Activated naive CD4-positive, alpha-beta T cell treated with anti-CD3 and anti-CD28 coated beads, Interleukin-2, amount 50 U/mL, for 72 hours (primary cell): ENCODE measurements at regions not wholly inside any gene's neighbourhood (a gene's known extent, or its start where the extent isn't known, plus 50 kb on each side); places are given as distances from the start of the nearest gene placed in this dataset.

Source experiments
- ATAC-seq, 2 donors: fragments of 150-1000 bp; cut with Tn5 transposase; 2 replicates each; pipeline ENCODE4 v1.10.0; 2021; ENCODE audit warnings: mild to moderate bottlenecking in 2 of 2, moderate library complexity in 2 of 2
- DNase-seq, 2 donors: peaks; one replicate each; pipeline ENCODE4 v3.0.0; 2021 to 2022; ENCODE audit warnings: low spot score in 2 of 2
- H3K27ac Mint-ChIP-seq, 2 donors: one replicate each; pipeline ENCODE4 v1.8.0; 2022; ENCODE audit warnings: mild to moderate bottlenecking in 2 of 2, mixed read lengths in 2 of 2
- H3K36me3 Mint-ChIP-seq, 2 donors: one replicate each; pipeline ENCODE4 v1.8.0; 2022; ENCODE audit warnings: mixed read lengths in 2 of 2
- H3K9me3 Mint-ChIP-seq, 2 donors: one replicate each; pipeline ENCODE4 v1.8.0; 2022; ENCODE audit warnings: mixed read lengths in 2 of 2

GRCh38 chr19:30167976-30168635, 204.1 kb upstream of the ZNF536 start:
- H3K36me3 Mint-ChIP-seq, result no peaks in the 10 kb centered on the region
- ATAC-seq, result no peak
- H3K9me3 Mint-ChIP-seq, result peaks cover 0 to 11% of the 10 kb centered on the region in 2 donors
- no peak overlapping the region for H3K27ac Mint-ChIP-seq
- no peak for DNase-seq

GRCh38 chr19:30168760-30169159, 203.4 kb upstream of the ZNF536 start:
- ATAC-seq, result no peak
- H3K36me3 Mint-ChIP-seq, result no peaks in the 10 kb centered on the region

GRCh38 chr19:30169196-30169900, 202.8 kb upstream of the ZNF536 start:
- no peak for ATAC-seq
- no peak for DNase-seq
- peaks cover 0 to 3% of the 10 kb centered on the region in 2 donors for H3K9me3 Mint-ChIP-seq
- H3K27ac Mint-ChIP-seq, result no peak overlapping the region
- H3K36me3 Mint-ChIP-seq, result no peaks in the 10 kb centered on the region

More at GRCh38 chr19:30168760-30169159, 203.4 kb upstream of the ZNF536 start:
- Mint-ChIP-seq H3K9me3 (peaks cover 0 to 7% of the 10 kb centered on the region in 2 donors), H3K27ac (no peak overlapping the region)
- no peak for DNase-seq

- Mint-ChIP-seq H3K27ac (no peak overlapping the region), H3K36me3 (no peaks in the 10 kb centered on the region), H3K9me3 (no peaks in the 10 kb centered on the region)
- ATAC-seq (no peak), DNase-seq (no peak)
These were observed 202.1 kb upstream of the ZNF536 start for GRCh38 chr19:30170081-30170480.

GRCh38 chr19:30170495-30171137, 201.6 kb upstream of the ZNF536 start:
- DNase-seq (no peak), ATAC-seq (no peak)
- Mint-ChIP-seq H3K27ac (no peak overlapping the region), H3K9me3 (no peaks in the 10 kb centered on the region), H3K36me3 (no peaks in the 10 kb centered on the region)

GRCh38 chr19:30171138-30171635, 201.0 kb upstream of the ZNF536 start:
- H3K27ac Mint-ChIP-seq, result no peak overlapping the region
- H3K9me3 Mint-ChIP-seq, result no peaks in the 10 kb centered on the region
- ATAC-seq, result no peak
- no peak for DNase-seq
- no peaks in the 10 kb centered on the region for H3K36me3 Mint-ChIP-seq

- ATAC-seq, result no peak
- DNase-seq, result no peak
- Mint-ChIP-seq H3K27ac (no peak overlapping the region), H3K36me3 (no peaks in the 10 kb centered on the region), H3K9me3 (no peaks in the 10 kb centered on the region)
These were observed 200.2 kb upstream of the ZNF536 start for GRCh38 chr19:30171795-30172612.

- no peak for ATAC-seq
- DNase-seq, result no peak
- Mint-ChIP-seq H3K9me3 (no peaks in the 10 kb centered on the region), H3K36me3 (no peaks in the 10 kb centered on the region), H3K27ac (no peak overlapping the region)
These were observed 199.5 kb upstream of the ZNF536 start for GRCh38 chr19:30172613-30173242.

- DNase-seq, result no peak
- Mint-ChIP-seq H3K27ac (no peak overlapping the region), H3K36me3 (no peaks in the 10 kb centered on the region), H3K9me3 (peaks cover 3 to 4% of the 10 kb centered on the region in 2 donors)
- no peak for ATAC-seq
These were observed 198.4 kb upstream of the ZNF536 start for GRCh38 chr19:30173593-30174356.

- Mint-ChIP-seq H3K27ac (no peak overlapping the region), H3K9me3 (peaks cover 7 to 8% of the 10 kb centered on the region in 2 donors), H3K36me3 (peaks cover 0 to 3% of the 10 kb centered on the region in 2 donors)
- no peak for DNase-seq
- no peak for ATAC-seq
These were observed 197.9 kb upstream of the ZNF536 start for GRCh38 chr19:30174357-30174645.

GRCh38 chr19:30174791-30175190, 197.4 kb upstream of the ZNF536 start:
- H3K27ac Mint-ChIP-seq, result no peak overlapping the region
- peaks cover 0 to 8% of the 10 kb centered on the region in 2 donors for H3K36me3 Mint-ChIP-seq
- ATAC-seq, result no peak
- DNase-seq, result no peak
- peaks cover 12 to 13% of the 10 kb centered on the region in 2 donors for H3K9me3 Mint-ChIP-seq

- DNase-seq, result no peak
These were observed 196.2 kb upstream of the ZNF536 start for GRCh38 chr19:30175987-30176386.

GRCh38 chr19:30178721-30179402, 193.3 kb upstream of the ZNF536 start:
- Mint-ChIP-seq H3K9me3 (peaks cover 22 to 30% of the 10 kb centered on the region in 2 donors), H3K36me3 (peaks cover 9% of the 10 kb centered on the region in 2 donors), H3K27ac (no peak overlapping the region)
- no peak for ATAC-seq
- no peak for DNase-seq

More at GRCh38 chr19:30175987-30176386, 196.2 kb upstream of the ZNF536 start:
- Mint-ChIP-seq H3K27ac (no peak overlapping the region), H3K36me3 (peaks cover 0 to 8% of the 10 kb centered on the region in 2 donors), H3K9me3 (peaks cover 18 to 20% of the 10 kb centered on the region in 2 donors)
- ATAC-seq, result no peak

GRCh38 chr19:30180691-30181090, 191.5 kb upstream of the ZNF536 start:
- Mint-ChIP-seq H3K27ac (no peak overlapping the region), H3K9me3 (peaks cover 27 to 35% of the 10 kb centered on the region in 2 donors), H3K36me3 (peaks cover 13 to 15% of the 10 kb centered on the region in 2 donors)
- no peak for DNase-seq
- no peak for ATAC-seq

GRCh38 chr19:30183807-30184490, 188.2 kb upstream of the ZNF536 start:
- Mint-ChIP-seq H3K9me3 (peaks cover 28 to 41% of the 10 kb centered on the region in 2 donors), H3K27ac (no peak overlapping the region), H3K36me3 (peaks cover 15 to 17% of the 10 kb centered on the region in 2 donors)
- no peak for ATAC-seq
- no peak for DNase-seq
